Sigmoid colon (tissue), 6 donors: ENCODE measurements at regions not wholly inside any gene's neighbourhood (a gene's known extent, or its start where the extent isn't known, plus 50 kb on each side); places are given as distances from the start of the nearest gene placed in this dataset.
A peak's percentile ranks its signal among the peaks of the same experiment; 100 is the strongest.

Source experiments
- DNase-seq: peaks from one replicate; pipeline ENCODE4 v3.0.0-alpha.2; 2019
- H3K27ac ChIP-seq, 4 donors: fragments of 200-600 bp; sonication (generic); one replicate each; pipeline ENCODE4 v1.5.1; 2016 to 2019; ENCODE audit warnings: mild to moderate bottlenecking in 1 of 4
- H3K27me3 ChIP-seq, 3 donors: fragments of 200-600 bp; sonication (generic); one replicate each; pipeline ENCODE4 v1.5.1; 2019; ENCODE audit warnings: mild to moderate bottlenecking in 1 of 3
- H3K36me3 ChIP-seq, 4 donors: fragments of 200-600 bp; sonication (generic); one replicate each; pipeline ENCODE4 v1.5.1; 2016 to 2019
- H3K4me1 ChIP-seq, 4 donors: fragments of 200-600 bp; sonication (generic); one replicate each; pipeline ENCODE4 v1.5.1; 2017 to 2019
- H3K4me3 ChIP-seq, 4 donors: fragments of 200-600 bp; sonication (generic); one replicate each; pipeline ENCODE4 v1.5.1; 2017 to 2019; ENCODE audit warnings: mild to moderate bottlenecking in 2 of 4, moderate library complexity in 1 of 4
- H3K9me3 ChIP-seq, 4 donors: fragments of 200-600 bp in 3 of 4; sonication (generic) in 3 of 4; one replicate each; pipeline versions ENCODE4 v1.5.1 to v1.6.1; 2013 to 2019
- CTCF ChIP-seq, 4 experiments: fragments of 450-650 bp in 3 of 4; fragments of 200-600 bp in 1 of 4; IDR thresholded peaks; one replicate each; pipeline ENCODE4 v1.5.1; 2016 to 2019; ENCODE audit warnings: antibody characterized with exemption in 4 of 4, mild to moderate bottlenecking in 3 of 4, moderate library complexity in 2 of 4
- EP300 ChIP-seq, 4 donors: sonication (generic); formaldehyde crosslinking; IDR thresholded peaks; one replicate each; pipeline ENCODE4 v1.6.1; 2017; ENCODE audit warnings: antibody characterized with exemption in 4 of 4
- POLR2A ChIP-seq, 2 donors: fragments of 450-650 bp; IDR thresholded peaks; one replicate each; pipeline ENCODE4 v1.6.1; 2016; ENCODE audit warnings: antibody characterized with exemption in 2 of 2, mild to moderate bottlenecking in 2 of 2, moderate library complexity in 2 of 2
- POLR2AphosphoS5 ChIP-seq, 4 donors: sonication (generic); formaldehyde crosslinking; IDR thresholded peaks; one replicate each; pipeline ENCODE4 v1.6.1; 2017; ENCODE audit warnings: antibody characterized with exemption in 4 of 4
- WGBS, 2 donors: extraction: QIAGEN DNeasy Blood & Tissue Kit; methylation state at CpG; one replicate each; pipeline ENCODE4 v1.1.7; 2013; 5-methylcytosine and 5-hydroxymethylcytosine counted together
- intact Hi-C: fragments of 100-400 bp; cut with DNase I; formaldehyde crosslinking; loops from one replicate; pipeline ENCODE4 v1.15.1; 2023
- donor health status: healthy with polysubstance abuse.
- donor health status: healthy.

GRCh38 chr11:130629039-130629438 is 180.6 kb downstream of the ADAMTS15 start:
- H3K9me3 ChIP-seq: no peaks in the 10 kb centered on the region
- intact Hi-C loops: loop anchor here (10.0 kb wide), 1 partner anchor 206 kb away; no protein-coding TSS in a partner anchor
- peaks cover 0 to 26% (median 22%) of the 10 kb centered on the region in 4 donors for H3K4me1 ChIP-seq
- H3K27ac ChIP-seq: no peak overlapping the region
- DNase-seq: no peak
- no peak overlapping the region for H3K4me3 ChIP-seq
- TF ChIP-seq POLR2A (IDR thresholded peaks at IDR 0.05): no peak
- TF ChIP-seq CTCF (IDR thresholded peaks at IDR 0.05): no peak
- TF ChIP-seq POLR2AphosphoS5 (IDR thresholded peaks at IDR 0.05): no peak
- no peak for TF ChIP-seq EP300 (IDR thresholded peaks at IDR 0.05)
- 63 to 76% methylated on average over 9 of the region's 9 CpGs for WGBS, 2 donors
- no peaks in the 10 kb centered on the region for H3K27me3 ChIP-seq
- no peaks in the 10 kb centered on the region for H3K36me3 ChIP-seq

GRCh38 chr11:130631119-130631518 is 182.7 kb downstream of the ADAMTS15 start:
- intact Hi-C loops: no loop called here
- Histone ChIP-seq H3K9me3 (no peaks in the 10 kb centered on the region), H3K4me3 (no peak overlapping the region), H3K27ac (no peak overlapping the region), H3K27me3 (no peaks in the 10 kb centered on the region), H3K4me1 (peaks cover 0 to 21% (median 11%) of the 10 kb centered on the region in 4 donors), H3K36me3 (no peaks in the 10 kb centered on the region)
- TF ChIP-seq POLR2AphosphoS5 (IDR thresholded peaks at IDR 0.05) (no peak), CTCF (IDR thresholded peaks at IDR 0.05) (no peak), EP300 (IDR thresholded peaks at IDR 0.05) (no peak), POLR2A (IDR thresholded peaks at IDR 0.05) (no peak)
- WGBS, 2 donors: 92 to 96% methylated on average over 3 of the region's 3 CpGs
- DNase-seq: no peak

- 75 to 77% methylated on average over 2 of the region's 2 CpGs for WGBS, 2 donors
- H3K4me1 ChIP-seq: peaks cover 0 to 41% (median 25%) of the 10 kb centered on the region in 4 donors
- no peaks in the 10 kb centered on the region for H3K36me3 ChIP-seq
- TF ChIP-seq CTCF (IDR thresholded peaks at IDR 0.05) (no peak), POLR2A (IDR thresholded peaks at IDR 0.05) (no peak), EP300 (IDR thresholded peaks at IDR 0.05) (no peak), POLR2AphosphoS5 (IDR thresholded peaks at IDR 0.05) (no peak)
- DNase-seq: no peak
- H3K27ac ChIP-seq: no peak overlapping the region
- no peaks in the 10 kb centered on the region for H3K27me3 ChIP-seq
- no peak overlapping the region for H3K4me3 ChIP-seq
- no peaks in the 10 kb centered on the region for H3K9me3 ChIP-seq
- intact Hi-C loops: no loop called here
Measured at GRCh38 chr11:130633466-130633865, 185.0 kb downstream of the ADAMTS15 start.

- Histone ChIP-seq H3K4me3 (no peak overlapping the region), H3K27me3 (no peaks in the 10 kb centered on the region), H3K4me1 (peaks cover 0 to 46% (median 25%) of the 10 kb centered on the region in 4 donors), H3K27ac (no peak overlapping the region), H3K9me3 (no peaks in the 10 kb centered on the region), H3K36me3 (no peaks in the 10 kb centered on the region)
- TF ChIP-seq EP300 (IDR thresholded peaks at IDR 0.05) (no peak), CTCF (IDR thresholded peaks at IDR 0.05) (no peak), POLR2AphosphoS5 (IDR thresholded peaks at IDR 0.05) (no peak), POLR2A (IDR thresholded peaks at IDR 0.05) (no peak)
- no peak for DNase-seq
- 87 to 96% methylated on average over 4 of the region's 4 CpGs for WGBS, 2 donors
- intact Hi-C loops: no loop called here
Measured at GRCh38 chr11:130634186-130634585, 185.7 kb downstream of the ADAMTS15 start.

GRCh38 chr11:130634961-130635473 is 186.6 kb downstream of the ADAMTS15 start:
- H3K27ac ChIP-seq: peak overlapping the region in 1 of 4 donors; percentile 17
- no peak for DNase-seq
- intact Hi-C loops: loop anchor here (5.0 kb wide), 1 partner anchor 37 kb away; no protein-coding TSS in a partner anchor
- 70 to 82% methylated on average over 11 of the region's 11 CpGs for WGBS, 2 donors
- no peak for TF ChIP-seq POLR2AphosphoS5 (IDR thresholded peaks at IDR 0.05)
- TF ChIP-seq POLR2A (IDR thresholded peaks at IDR 0.05): no peak
- TF ChIP-seq CTCF (IDR thresholded peaks at IDR 0.05): no peak
- no peak for TF ChIP-seq EP300 (IDR thresholded peaks at IDR 0.05)
- H3K9me3 ChIP-seq: no peaks in the 10 kb centered on the region
- H3K36me3 ChIP-seq: no peaks in the 10 kb centered on the region
- no peak overlapping the region for H3K4me3 ChIP-seq
- peaks cover 0 to 48% (median 25%) of the 10 kb centered on the region in 4 donors for H3K4me1 ChIP-seq
- no peaks in the 10 kb centered on the region for H3K27me3 ChIP-seq
